BLaER1 treated with 17β-estradiol and CSF1 and Interleukin-3, amounts not matched to agents 10 nM and 100 nM (cell line): ENCODE measurements at regions not wholly inside any gene's neighbourhood (a gene's known extent, or its start where the extent isn't known, plus 50 kb on each side); places are given as distances from the start of the nearest gene placed in this dataset.
A peak's percentile ranks its signal among the peaks of the same experiment; 100 is the strongest.

ENCODE experiments used
- H3K27ac ChIP-seq, 11 experiments: shearing (Covaris generic); formaldehyde crosslinking; 2 replicates each; pipeline ENCODE4 v1.8.1; 2022
- H3K27me3 ChIP-seq, 11 experiments: shearing (Covaris generic); formaldehyde crosslinking; 2 replicates each; pipeline ENCODE4 v1.8.1; 2022
- H3K36me3 ChIP-seq, 11 experiments: shearing (Covaris generic); formaldehyde crosslinking; 2 replicates each; pipeline ENCODE4 v1.8.1; 2022
- H3K4me1 ChIP-seq, 10 experiments: shearing (Covaris generic); formaldehyde crosslinking; 2 replicates each; pipeline ENCODE4 v1.8.1; 2022
- H3K4me2 ChIP-seq, 11 experiments: shearing (Covaris generic); formaldehyde crosslinking; 2 replicates each; pipeline ENCODE4 v1.8.1; 2022
- H3K4me3 ChIP-seq, 10 experiments: shearing (Covaris generic); formaldehyde crosslinking; 2 replicates each; pipeline ENCODE4 v1.8.1; 2022
- H3K9ac ChIP-seq, 11 experiments: shearing (Covaris generic); formaldehyde crosslinking; 2 replicates each; pipeline ENCODE4 v1.8.1; 2022
- H3K9me3 ChIP-seq, 11 experiments: shearing (Covaris generic); formaldehyde crosslinking; replicated peaks in 1 of 11; 2 replicates each; pipeline ENCODE4 v1.8.1; 2022
- H4K20me1 ChIP-seq, 11 experiments: shearing (Covaris generic); formaldehyde crosslinking; 2 replicates each; pipeline ENCODE4 v1.8.1; 2022
- Cebpa-rat ChIP-seq, 11 experiments: shearing (Covaris generic); IDR thresholded peaks; 2 replicates each; pipeline ENCODE4 v1.8.1; 2022

DNA sequence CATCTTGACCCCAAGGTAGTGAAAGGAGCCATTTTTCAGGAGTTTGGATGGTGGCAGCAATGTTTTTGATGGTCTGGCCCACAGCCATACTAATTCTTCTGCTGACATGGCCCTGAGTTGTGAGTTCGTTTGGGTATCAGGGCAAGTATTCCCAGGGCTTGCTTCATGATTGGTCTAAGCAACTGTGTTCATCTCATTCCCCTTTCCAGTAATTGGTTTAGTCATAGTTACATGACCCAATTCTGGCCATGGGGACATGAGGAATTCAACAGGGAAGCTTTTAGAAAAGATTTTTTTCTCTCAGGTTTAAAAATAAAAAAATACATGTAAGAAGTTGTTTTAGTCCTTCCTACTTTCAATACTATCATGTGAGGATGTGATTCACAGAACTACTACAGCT, 150.5 kb upstream of the NPHP3 start:
- Histone ChIP-seq H3K36me3 (no peaks in the 10 kb centered on the region), H3K9ac (no peak overlapping the region), H3K4me2 (no peak overlapping the region), H3K4me3 (no peak overlapping the region), H3K27me3 (no peaks in the 10 kb centered on the region), H4K20me1 (no peaks in the 10 kb centered on the region), H3K4me1 (peaks cover 0 to 16% (median 0%) of the 10 kb centered on the region in 10 experiments; a peak in 6 of 20 replicates), H3K27ac (no peak overlapping the region), H3K9me3 (no peaks in the 10 kb centered on the region)
- TF ChIP-seq Cebpa-rat (IDR thresholded peaks at IDR 0.05): no peak

DNA sequence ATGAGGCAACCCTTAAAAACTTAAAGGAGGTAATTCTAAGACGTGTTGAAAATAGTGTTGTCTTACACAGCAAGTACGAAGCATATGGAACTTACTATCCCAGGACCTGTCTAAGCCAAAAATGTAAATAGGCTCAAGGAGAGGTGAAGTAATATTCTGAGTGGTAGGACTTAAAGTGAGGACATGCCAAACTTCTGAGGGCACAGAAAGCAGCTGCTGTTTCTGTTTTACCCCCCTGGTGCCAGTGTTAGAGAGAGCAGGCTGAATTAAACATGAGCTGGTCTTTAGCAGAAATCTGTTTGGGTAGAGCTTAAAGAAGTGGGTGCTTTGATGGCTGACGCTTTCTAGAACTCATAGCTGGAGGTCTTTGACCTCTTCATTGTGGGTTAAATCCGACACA, 149.7 kb upstream of the NPHP3 start:
- no peaks in the 10 kb centered on the region for H3K36me3 ChIP-seq
- no peak overlapping the region for H3K4me3 ChIP-seq
- H4K20me1 ChIP-seq: no peaks in the 10 kb centered on the region
- H3K4me1 ChIP-seq: peaks cover 0 to 17% (median 0%) of the 10 kb centered on the region in 10 experiments; a peak in 6 of 20 replicates
- H3K27ac ChIP-seq: no peak overlapping the region
- no peaks in the 10 kb centered on the region for H3K9me3 ChIP-seq
- H3K27me3 ChIP-seq: no peaks in the 10 kb centered on the region
- no peak for TF ChIP-seq Cebpa-rat (IDR thresholded peaks at IDR 0.05)
- no peak overlapping the region for H3K9ac ChIP-seq
- H3K4me2 ChIP-seq: no peak overlapping the region

DNA sequence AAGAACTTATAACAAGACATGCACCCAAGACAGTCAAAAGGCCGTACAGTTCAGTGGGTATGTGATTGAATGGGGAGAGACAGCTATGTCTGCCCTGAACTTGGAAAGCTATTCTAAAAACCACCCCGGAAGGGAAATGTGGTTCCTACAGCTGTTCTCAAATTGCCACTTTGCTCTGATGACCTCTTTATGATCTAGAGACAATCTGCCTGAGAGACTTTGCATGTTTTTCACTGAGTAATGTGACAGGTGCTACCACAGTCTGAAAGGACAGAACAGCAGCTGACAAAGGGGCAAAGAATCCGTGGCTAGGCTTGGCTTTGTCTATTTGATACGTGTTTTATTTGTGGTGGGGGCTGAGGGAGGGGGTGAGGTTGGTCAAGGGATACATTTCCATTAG, 148.3 kb upstream of the NPHP3 start:
- H3K4me1 ChIP-seq: peaks cover 0 to 17% (median 0%) of the 10 kb centered on the region in 10 experiments; a peak in 6 of 20 replicates
- no peak for TF ChIP-seq Cebpa-rat (IDR thresholded peaks at IDR 0.05)
- no peak overlapping the region for H3K9ac ChIP-seq
- H3K4me2 ChIP-seq: no peak overlapping the region
- H3K27ac ChIP-seq: no peak overlapping the region
- H3K9me3 ChIP-seq: no peaks in the 10 kb centered on the region
- H3K4me3 ChIP-seq: no peak overlapping the region
- no peaks in the 10 kb centered on the region for H4K20me1 ChIP-seq
- no peaks in the 10 kb centered on the region for H3K36me3 ChIP-seq
- H3K27me3 ChIP-seq: no peaks in the 10 kb centered on the region

DNA sequence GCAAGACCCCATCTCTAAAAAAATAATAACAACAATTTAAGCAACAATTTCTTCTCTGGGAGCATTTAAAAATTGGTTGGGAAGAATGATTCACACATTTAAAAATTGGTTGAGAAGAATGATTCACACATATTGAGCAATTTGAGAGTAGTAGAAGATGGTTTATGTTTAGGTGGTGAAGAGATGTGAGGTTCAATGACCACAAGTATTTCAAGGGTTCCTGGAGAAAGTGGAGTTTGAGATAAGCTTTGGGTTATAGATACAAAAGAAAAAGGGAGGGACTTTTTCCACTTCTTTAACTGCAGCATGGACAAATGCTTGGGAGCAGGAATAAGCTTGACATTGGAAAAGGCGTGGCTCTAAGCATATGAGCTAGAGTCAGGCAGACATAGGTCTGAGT, 145.7 kb upstream of the NPHP3 start:
- no peak for TF ChIP-seq Cebpa-rat (IDR thresholded peaks at IDR 0.05)
- Histone ChIP-seq H3K27me3 (no peaks in the 10 kb centered on the region), H3K9ac (no peak overlapping the region), H3K9me3 (no peaks in the 10 kb centered on the region), H3K4me3 (no peak overlapping the region), H4K20me1 (no peaks in the 10 kb centered on the region), H3K36me3 (no peaks in the 10 kb centered on the region), H3K4me1 (peaks cover 0 to 17% (median 0%) of the 10 kb centered on the region in 10 experiments; a peak in 6 of 20 replicates), H3K4me2 (peak overlapping the region in 3 of 11 experiments; percentile 5 to 40 (median 11); a peak in 3 of 22 replicates), H3K27ac (no peak overlapping the region)

DNA sequence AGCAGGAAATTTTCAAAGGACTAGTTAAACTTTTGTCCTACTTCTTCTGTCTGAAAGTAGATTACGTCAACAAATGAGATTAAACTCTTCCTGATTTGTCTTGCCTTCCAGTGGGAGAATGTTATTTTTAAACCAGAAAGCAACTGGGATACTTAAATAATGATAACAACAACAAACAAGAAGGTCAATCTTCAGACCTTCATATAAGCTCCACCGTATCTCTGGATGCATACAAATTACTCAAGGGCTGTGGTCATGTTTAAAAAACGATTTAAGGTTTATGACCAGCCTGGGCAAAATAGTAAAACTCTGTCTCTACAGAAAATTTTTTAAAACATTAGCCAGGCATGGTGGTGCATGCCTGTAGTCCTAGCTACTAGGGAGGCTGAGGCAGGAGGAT, 145.3 kb upstream of the NPHP3 start:
- Histone ChIP-seq H3K4me3 (no peak overlapping the region), H3K9me3 (no peaks in the 10 kb centered on the region), H3K4me2 (0 out of 22 replicates have a peak overlapping the region, but pooled peaks of 2 of the 11 experiments have one; percentile 5 to 11), H3K27me3 (no peaks in the 10 kb centered on the region), H3K4me1 (peaks cover 0 to 17% (median 0%) of the 10 kb centered on the region in 10 experiments; a peak in 6 of 20 replicates), H3K36me3 (no peaks in the 10 kb centered on the region), H3K9ac (no peak overlapping the region), H3K27ac (no peak overlapping the region), H4K20me1 (no peaks in the 10 kb centered on the region)
- TF ChIP-seq Cebpa-rat (IDR thresholded peaks at IDR 0.05): no peak

DNA sequence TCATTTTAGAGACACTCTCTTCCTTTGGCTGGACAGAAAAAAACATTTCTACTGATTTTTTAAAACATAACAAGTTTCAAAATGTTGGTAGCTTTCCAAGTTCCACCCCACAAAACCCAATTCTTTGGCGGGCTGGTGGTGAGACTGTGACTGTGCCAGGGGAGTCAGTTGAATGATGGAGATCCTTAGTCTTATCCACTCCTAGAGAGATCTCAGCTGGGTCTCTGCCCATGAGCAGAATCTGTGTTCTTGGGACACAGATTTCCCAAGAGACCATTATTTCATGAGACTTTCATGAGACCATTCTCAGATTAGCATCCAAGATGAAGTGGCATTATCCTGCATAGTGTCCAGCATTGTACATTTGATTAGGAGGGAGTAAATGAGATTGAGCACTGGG, 135.1 kb upstream of the NPHP3 start:
- no peaks in the 10 kb centered on the region for H3K9me3 ChIP-seq
- H4K20me1 ChIP-seq: no peaks in the 10 kb centered on the region
- no peaks in the 10 kb centered on the region for H3K27me3 ChIP-seq
- TF ChIP-seq Cebpa-rat (IDR thresholded peaks at IDR 0.05): no peak
- no peaks in the 10 kb centered on the region for H3K4me1 ChIP-seq
- no peaks in the 10 kb centered on the region for H3K36me3 ChIP-seq
- H3K4me2 ChIP-seq: no peak overlapping the region
- no peak overlapping the region for H3K4me3 ChIP-seq
- no peak overlapping the region for H3K9ac ChIP-seq
- no peak overlapping the region for H3K27ac ChIP-seq

DNA sequence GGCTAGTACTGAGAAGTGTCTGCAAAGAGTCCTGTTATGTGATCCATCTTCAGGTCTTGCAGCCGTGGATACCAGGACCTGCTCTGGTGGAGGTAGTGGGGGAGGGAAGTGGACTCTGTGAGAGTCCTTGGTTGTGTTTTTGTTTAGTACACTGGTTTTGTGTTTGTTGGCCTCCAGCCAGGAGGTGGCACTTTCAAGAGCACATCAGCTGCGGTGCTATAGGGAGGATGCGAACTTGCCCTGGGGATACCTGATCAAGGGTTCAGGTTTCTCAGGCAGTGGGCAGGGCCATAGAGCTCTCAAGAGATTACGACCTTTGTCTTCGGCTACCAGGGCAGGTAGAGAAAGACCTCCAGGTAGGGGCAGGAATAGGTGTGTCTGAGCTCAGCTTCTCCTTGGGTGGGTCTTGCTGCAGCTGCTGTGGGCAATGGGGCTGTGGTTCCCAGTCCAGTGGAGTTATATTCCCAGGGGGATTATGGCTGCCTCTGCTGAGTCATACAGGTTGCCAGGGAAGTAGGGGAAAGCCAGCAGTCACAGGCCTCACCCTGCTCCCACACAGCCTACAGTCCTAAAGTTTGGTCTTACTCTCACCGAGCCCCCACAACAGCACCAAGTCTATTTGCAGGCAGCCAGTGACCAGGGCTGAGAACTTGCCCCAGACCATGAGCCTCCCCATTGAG, 132.8 kb upstream of the NPHP3 start:
- no peak overlapping the region for H3K27ac ChIP-seq
- no peak overlapping the region for H3K4me3 ChIP-seq
- no peak overlapping the region for H3K4me2 ChIP-seq
- no peak for TF ChIP-seq Cebpa-rat (IDR thresholded peaks at IDR 0.05)
- H4K20me1 ChIP-seq: no peaks in the 10 kb centered on the region
- no peaks in the 10 kb centered on the region for H3K27me3 ChIP-seq
- 0 out of 22 replicates have a peak, but pooled peaks cover 0 to 8% (median 0%) of the 10 kb centered on the region in 11 experiments for H3K9me3 ChIP-seq
- no peak overlapping the region for H3K9ac ChIP-seq
- no peaks in the 10 kb centered on the region for H3K36me3 ChIP-seq
- no peaks in the 10 kb centered on the region for H3K4me1 ChIP-seq

DNA sequence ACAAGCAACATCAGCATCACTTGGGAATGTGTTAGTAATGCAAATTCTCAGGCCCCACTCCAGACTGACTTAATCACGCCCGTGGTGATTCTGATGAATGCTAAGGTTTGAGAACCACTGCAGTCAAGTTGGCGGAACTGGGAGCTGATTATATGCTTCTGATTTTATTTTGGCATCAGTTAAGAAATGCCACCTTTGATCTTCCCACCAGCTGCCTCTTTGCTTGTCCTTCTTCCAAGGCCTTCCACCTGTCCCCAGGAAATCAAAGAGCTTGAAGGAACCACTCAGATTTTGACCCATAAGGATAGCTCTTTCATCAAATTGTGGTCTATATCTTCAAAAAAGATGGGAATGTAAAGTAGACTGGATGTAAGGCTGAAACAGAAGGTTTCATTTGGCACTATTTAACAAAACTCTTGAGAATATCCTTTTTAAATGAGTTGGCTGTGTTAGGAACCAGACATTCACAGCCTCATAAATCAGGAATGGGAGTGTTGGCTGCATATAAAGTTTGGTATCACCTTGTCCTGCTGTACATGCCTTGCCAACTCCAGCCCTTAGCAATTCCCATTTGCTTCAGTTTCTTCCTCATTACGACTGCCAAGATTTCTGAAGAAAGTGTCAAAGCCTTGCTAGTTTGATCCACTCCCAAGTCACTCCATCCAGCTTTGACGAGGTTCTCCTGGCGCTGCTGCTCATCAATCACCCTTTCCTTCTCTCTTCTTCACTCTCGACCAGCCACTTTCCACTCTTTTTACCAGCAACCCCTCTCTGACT, 125.8 kb upstream of the NPHP3 start:
- no peaks in the 10 kb centered on the region for H3K27me3 ChIP-seq
- no peaks in the 10 kb centered on the region for H3K4me1 ChIP-seq
- H3K9ac ChIP-seq: no peak overlapping the region
- no peak overlapping the region for H3K4me3 ChIP-seq
- no peak overlapping the region for H3K4me2 ChIP-seq
- TF ChIP-seq Cebpa-rat (IDR thresholded peaks at IDR 0.05): no peak
- 0 out of 22 replicates have a peak, but pooled peaks cover 0 to 8% (median 0%) of the 10 kb centered on the region in 11 experiments for H3K9me3 ChIP-seq
- H4K20me1 ChIP-seq: no peaks in the 10 kb centered on the region
- H3K27ac ChIP-seq: no peak overlapping the region
- H3K36me3 ChIP-seq: no peaks in the 10 kb centered on the region

DNA sequence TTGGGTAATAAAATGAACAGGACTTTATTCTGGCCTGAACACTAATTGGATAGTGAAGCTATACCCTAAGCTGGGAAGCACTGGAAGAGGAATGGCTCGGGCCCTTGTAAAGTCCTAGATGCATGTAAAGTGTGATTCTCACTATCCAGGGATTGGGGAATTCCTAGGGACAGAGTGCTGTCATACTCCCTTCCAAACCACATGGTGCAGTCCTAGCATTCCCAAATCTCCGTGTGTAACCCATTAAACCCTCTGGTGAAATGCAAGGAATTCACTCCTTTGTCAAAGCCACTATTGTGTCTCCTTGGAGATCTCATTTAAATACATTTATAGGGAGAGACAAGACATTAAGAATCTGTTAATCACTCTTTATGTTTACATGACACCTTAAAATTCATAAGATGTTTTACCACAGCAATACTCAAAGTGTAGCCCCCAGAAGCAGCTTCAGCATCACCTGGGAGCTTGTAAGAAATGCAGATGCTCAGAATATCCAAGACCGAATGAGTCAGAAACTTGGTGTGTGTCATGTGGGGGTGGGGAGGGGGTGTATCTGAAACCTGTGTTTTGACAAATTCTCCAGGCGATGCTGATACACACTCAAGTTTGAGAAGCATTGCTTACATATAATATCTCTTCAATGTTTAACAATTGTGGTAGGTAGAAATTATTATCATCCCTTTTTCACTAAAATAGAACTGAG, 121.8 kb upstream of the NPHP3 start:
- Histone ChIP-seq H3K27ac (no peak overlapping the region), H3K4me1 (no peaks in the 10 kb centered on the region), H3K9me3 (no peaks in the 10 kb centered on the region), H4K20me1 (no peaks in the 10 kb centered on the region), H3K36me3 (no peaks in the 10 kb centered on the region), H3K4me2 (no peak overlapping the region), H3K4me3 (no peak overlapping the region), H3K9ac (no peak overlapping the region), H3K27me3 (no peaks in the 10 kb centered on the region)
- TF ChIP-seq Cebpa-rat (IDR thresholded peaks at IDR 0.05): no peak
